Endodermal cell (in vitro differentiated cells): ENCODE measurements at regions not wholly inside any gene's neighbourhood (a gene's known extent, or its start where the extent isn't known, plus 50 kb on each side); places are given as distances from the start of the nearest gene placed in this dataset.

ENCODE experiments used
- DNase-seq: peaks from one replicate; pipeline ENCODE4 v3.0.0-alpha.2; 2017
- H3K27ac ChIP-seq: 2 replicates; pipeline ENCODE4 v1.5.1; 2013; ENCODE audit warnings: mild to moderate bottlenecking, low read depth, low read length, moderate library complexity
- H3K27me3 ChIP-seq: 2 replicates; pipeline ENCODE4 v1.6.1; 2013; ENCODE audit warnings: mild to moderate bottlenecking, low read length, moderate library complexity; ENCODE audit not compliant: insufficient read depth, control insufficient read depth, poor library complexity, severe bottlenecking
- H3K36me3 ChIP-seq: 2 replicates; pipeline ENCODE4 v1.7.0; 2013; ENCODE audit warnings: mild to moderate bottlenecking, low read length, moderate library complexity; ENCODE audit not compliant: control insufficient read depth, insufficient read depth
- H3K4me1 ChIP-seq: one replicate; pipeline ENCODE4 v1.7.0; 2013; ENCODE audit warnings: low read length; ENCODE audit not compliant: control insufficient read depth, insufficient read depth
- H3K4me3 ChIP-seq: 2 replicates; pipeline ENCODE4 v1.5.1; 2013; ENCODE audit warnings: mild to moderate bottlenecking, low read length, moderate library complexity
- H3K9ac ChIP-seq: 2 replicates; pipeline ENCODE4 v1.6.1; 2013; ENCODE audit warnings: mild to moderate bottlenecking, low read length, moderate library complexity; ENCODE audit not compliant: poor library complexity, severe bottlenecking; ENCODE audit errors: extremely low read depth
- H3K9me3 ChIP-seq: 2 replicates; pipeline ENCODE4 v1.6.1; 2013; ENCODE audit warnings: mild to moderate bottlenecking, low read length, moderate library complexity; ENCODE audit not compliant: control insufficient read depth
- H3K27ac Mint-ChIP-seq: 2 replicates; pipeline ENCODE4 v1.8.0; 2020; ENCODE audit warnings: mixed read lengths
- H3K27me3 Mint-ChIP-seq: 2 replicates; pipeline ENCODE4 v1.8.0; 2021; ENCODE audit warnings: mild to moderate bottlenecking, mixed read lengths; ENCODE audit not compliant: insufficient read depth
- H3K36me3 Mint-ChIP-seq: 2 replicates; pipeline ENCODE4 v1.8.0; 2020; ENCODE audit warnings: low read depth, mixed read lengths
- H3K4me1 Mint-ChIP-seq: 2 replicates; pipeline ENCODE4 v1.8.0; 2020; ENCODE audit warnings: mixed read lengths
- H3K4me3 Mint-ChIP-seq: 2 replicates; pipeline ENCODE4 v1.8.0; 2020; ENCODE audit warnings: mild to moderate bottlenecking, moderate library complexity, mixed read lengths
- H3K9me3 Mint-ChIP-seq: 2 replicates; pipeline ENCODE4 v1.8.0; 2020; ENCODE audit warnings: mild to moderate bottlenecking, mixed read lengths
- CTCF ChIP-seq: fragments of 200-600 bp; sonication (generic); conservative IDR thresholded peaks from 2 replicates; pipeline ENCODE4 v1.5.0; 2021; ENCODE audit warnings: antibody characterized with exemption, mild to moderate bottlenecking
- WGBS, 2 experiments: methylation state at CpG; one replicate each; pipeline versions ENCODE4 v1.1.5 to v1.1.7; 2013; ENCODE audit warnings: missing lambda C conversion rate in 2 of 2, mixed read lengths in 1 of 2; ENCODE audit not compliant: insufficient coverage in 1 of 2, insufficient read length in 1 of 2; 5-methylcytosine and 5-hydroxymethylcytosine counted together

DNA sequence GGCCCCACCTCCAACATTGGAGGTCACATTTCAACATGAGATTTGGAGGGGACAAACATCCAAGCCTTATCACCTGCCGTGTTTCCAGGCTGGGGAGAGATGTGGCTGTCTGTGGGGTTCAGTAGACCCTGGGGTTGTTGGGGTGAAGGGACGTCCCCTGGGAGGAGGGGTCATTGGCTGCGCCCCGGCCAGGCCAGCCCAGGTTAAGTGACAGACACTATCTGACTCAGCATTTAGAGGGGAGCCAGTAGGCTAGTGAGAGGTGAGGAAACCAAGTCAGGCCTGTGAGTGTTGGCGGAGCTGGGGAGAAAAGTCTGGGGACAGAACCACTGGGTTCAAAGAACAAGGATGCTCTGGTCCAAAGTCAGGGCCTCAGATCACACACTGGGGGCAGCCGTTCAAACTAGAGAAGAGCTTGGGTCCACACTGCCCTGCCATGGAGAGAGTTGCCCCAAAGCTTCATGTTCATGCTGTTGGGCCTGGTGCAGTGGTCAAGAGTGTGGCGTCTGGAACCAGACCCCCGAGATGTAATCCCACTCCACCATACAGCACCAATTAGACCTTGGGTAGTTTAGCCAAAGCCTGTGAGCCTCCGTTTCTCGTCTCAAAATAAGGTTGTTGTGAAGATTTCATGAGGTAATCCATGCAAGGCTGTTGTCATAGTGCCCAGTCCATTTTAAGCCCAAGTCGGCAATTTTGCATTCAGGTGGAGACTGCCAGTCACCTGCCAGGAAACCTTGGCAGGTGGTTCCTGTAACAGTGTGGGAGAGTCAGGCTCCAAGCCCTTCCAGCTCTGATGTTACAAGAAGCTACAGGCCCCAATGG lies 1289.6 kb downstream of the TBC1D22A start:
- Mint-ChIP-seq H3K9me3 (no peaks in the 10 kb centered on the region), H3K27me3 (no peaks in the 10 kb centered on the region), H3K36me3 (no peaks in the 10 kb centered on the region), H3K4me3 (no peak overlapping the region), H3K27ac (no peak overlapping the region), H3K4me1 (no peaks in the 10 kb centered on the region)
- 89 to 93% methylated on average over 7 to 11 of the region's 11 CpGs for WGBS, 2 experiments
- peak; percentile 10 for DNase-seq
- H3K36me3 ChIP-seq, result no peaks in the 10 kb centered on the region
- no peak overlapping the region for H3K4me3 ChIP-seq
- H3K27me3 ChIP-seq, result no peaks in the 10 kb centered on the region
- TF ChIP-seq CTCF, result no peak
- H3K9me3 ChIP-seq, result no peaks in the 10 kb centered on the region
- H3K27ac ChIP-seq, result no peak overlapping the region
- H3K9ac ChIP-seq, result no peak overlapping the region
- H3K4me1 ChIP-seq, result no peaks in the 10 kb centered on the region

- no peaks in the 10 kb centered on the region for H3K9me3 ChIP-seq
- Mint-ChIP-seq H3K36me3 (no peaks in the 10 kb centered on the region), H3K27me3 (no peaks in the 10 kb centered on the region), H3K27ac (no peak overlapping the region), H3K4me3 (no peak overlapping the region), H3K4me1 (no peaks in the 10 kb centered on the region), H3K9me3 (no peaks in the 10 kb centered on the region)
- TF ChIP-seq CTCF, result no peak
- H3K4me1 ChIP-seq, result no peaks in the 10 kb centered on the region
- DNase-seq, result peak; percentile 15
- 88 to 100% methylated on average over 5 to 7 of the region's 7 CpGs for WGBS, 2 experiments
- H3K27ac ChIP-seq, result no peak overlapping the region
- no peak overlapping the region for H3K9ac ChIP-seq
- no peaks in the 10 kb centered on the region for H3K27me3 ChIP-seq
- no peak overlapping the region for H3K4me3 ChIP-seq
- H3K36me3 ChIP-seq, result no peaks in the 10 kb centered on the region
Measured at GRCh38 chr22:48050836-48051235, 1288.4 kb downstream of the TBC1D22A start.

- no peaks in the 10 kb centered on the region for H3K27me3 Mint-ChIP-seq
- Histone ChIP-seq H3K9me3 (no peaks in the 10 kb centered on the region), H3K4me3 (no peak overlapping the region), H3K9ac (no peak overlapping the region), H3K27me3 (no peaks in the 10 kb centered on the region), H3K4me1 (no peaks in the 10 kb centered on the region), H3K36me3 (no peaks in the 10 kb centered on the region), H3K27ac (no peak overlapping the region)
- H3K9me3 Mint-ChIP-seq, result no peaks in the 10 kb centered on the region
- no peaks in the 10 kb centered on the region for H3K4me1 Mint-ChIP-seq
- H3K36me3 Mint-ChIP-seq, result no peaks in the 10 kb centered on the region
- H3K4me3 Mint-ChIP-seq, result no peak overlapping the region
- peak; percentile 20 for DNase-seq
- no peak for TF ChIP-seq CTCF
- no peak overlapping the region for H3K27ac Mint-ChIP-seq
- WGBS, 2 experiments, result 79 to 81% methylated on average over 8 to 10 of the region's 10 CpGs
Measured at GRCh38 chr22:48049116-48049515, 1286.7 kb downstream of the TBC1D22A start.
